ENCODE measurements at regions not wholly inside any gene's neighbourhood (a gene's known extent, or its start where the extent isn't known, plus 50 kb on each side); places are given as distances from the start of the nearest gene placed in this dataset.
"Not testable (repeated sequence)": the region's sequence is repeated elsewhere in the genome, so short reads cannot be mapped to it uniquely, and the experiment has no call there.

DNA sequence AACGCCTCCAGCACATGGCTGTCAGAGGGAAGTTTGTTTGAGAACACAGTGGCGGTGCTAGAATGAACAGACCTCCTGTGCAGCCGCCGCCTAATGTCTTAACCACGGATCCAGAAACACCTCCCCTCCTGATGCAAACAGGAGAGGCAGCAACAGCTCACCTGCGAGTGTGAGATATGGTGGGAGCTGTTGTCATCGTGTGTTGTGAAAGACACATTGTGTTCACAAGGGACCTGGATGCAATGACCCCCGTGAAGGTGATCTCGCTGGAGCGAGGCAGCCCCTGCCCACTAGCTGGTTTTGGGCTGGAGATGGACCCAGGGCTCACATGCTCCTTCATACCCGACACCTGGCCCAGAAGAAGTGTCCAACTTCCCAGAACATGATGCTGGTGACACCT is 315.3 kb upstream of the C1orf174 start:
- no peak for DNase-seq (ENCODE audit: low read depth in 2 of 2)

DNA sequence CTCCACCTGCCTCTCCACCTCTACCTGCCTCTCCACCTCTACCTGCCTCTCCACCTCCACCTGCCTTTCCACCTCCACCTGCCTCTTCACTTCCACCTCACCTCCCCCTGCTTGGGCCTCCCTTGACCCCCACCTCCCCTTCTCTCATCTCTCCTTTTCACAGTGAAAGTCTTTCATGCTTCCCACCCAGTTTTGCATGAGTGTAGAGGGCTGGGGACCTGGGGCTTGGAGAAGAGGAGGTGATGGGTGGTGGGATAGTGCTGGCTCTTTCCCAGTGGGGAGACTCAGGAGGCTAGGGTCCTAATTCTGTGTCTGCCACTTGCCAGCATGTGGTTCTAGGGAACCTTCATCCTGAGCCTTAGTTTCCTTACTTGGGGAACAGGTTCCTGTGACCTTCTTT is 316.2 kb upstream of the C1orf174 start:
- DNase-seq (ENCODE audit: low read depth in 2 of 2) = no peak

GRCh38 chr1:4218619-4219018 is 318.5 kb upstream of the C1orf174 start:
- no peak for DNase-seq (ENCODE audit: low read depth in 2 of 2)

GRCh38 chr1:4219111-4219510 is 319.0 kb upstream of the C1orf174 start:
- no peak for DNase-seq (ENCODE audit: low read depth in 2 of 2)

GRCh38 chr1:4219826-4220225 is 319.8 kb upstream of the C1orf174 start:
- DNase-seq (ENCODE audit: low read depth in 2 of 2) = no peak

DNA sequence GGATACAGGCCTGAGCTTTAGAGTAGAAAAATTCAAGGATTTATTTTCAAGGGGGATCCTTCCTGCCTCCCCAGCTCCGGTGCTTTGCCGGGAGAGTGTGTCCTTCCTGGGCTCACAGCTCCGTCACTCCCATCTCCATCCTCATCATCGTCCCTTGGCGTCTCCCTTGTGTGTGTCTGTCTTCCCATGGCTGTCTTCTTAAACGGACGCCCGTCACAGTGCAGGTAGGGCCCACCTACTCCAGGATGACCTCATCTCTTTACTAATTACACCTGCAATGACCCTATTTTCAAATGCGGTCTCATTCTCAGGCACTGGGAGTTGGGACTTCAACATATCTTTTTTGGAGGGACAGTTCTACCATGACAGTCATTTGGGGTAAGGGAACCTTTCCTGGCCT is 320.3 kb upstream of the C1orf174 start:
- no peak for DNase-seq (ENCODE audit: low read depth in 2 of 2)

DNA sequence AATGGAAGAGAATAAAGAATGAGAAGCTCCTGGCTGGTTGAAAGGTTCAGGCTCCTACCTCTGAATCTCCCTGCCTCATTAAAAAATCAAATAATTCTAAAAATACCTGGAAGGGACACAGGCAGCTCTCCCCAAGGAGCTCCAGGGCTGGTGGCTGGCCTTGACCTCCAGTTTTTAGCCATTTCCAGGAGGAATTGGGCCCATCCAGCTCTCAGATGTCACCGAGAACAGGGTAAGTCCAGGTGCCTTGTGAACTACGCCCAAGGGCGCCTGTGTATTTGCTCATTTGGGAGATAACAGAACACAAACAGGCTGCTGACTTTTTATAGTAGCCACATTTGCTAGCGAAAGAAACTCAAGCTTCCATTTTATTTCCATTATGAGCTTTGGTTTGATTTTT is 321.0 kb upstream of the C1orf174 start:
- no peak for DNase-seq (ENCODE audit: low read depth in 2 of 2)

GRCh38 chr1:4224684-4225467 is 324.8 kb upstream of the C1orf174 start:
- no peak for DNase-seq (ENCODE audit: low read depth in 2 of 2)

DNA sequence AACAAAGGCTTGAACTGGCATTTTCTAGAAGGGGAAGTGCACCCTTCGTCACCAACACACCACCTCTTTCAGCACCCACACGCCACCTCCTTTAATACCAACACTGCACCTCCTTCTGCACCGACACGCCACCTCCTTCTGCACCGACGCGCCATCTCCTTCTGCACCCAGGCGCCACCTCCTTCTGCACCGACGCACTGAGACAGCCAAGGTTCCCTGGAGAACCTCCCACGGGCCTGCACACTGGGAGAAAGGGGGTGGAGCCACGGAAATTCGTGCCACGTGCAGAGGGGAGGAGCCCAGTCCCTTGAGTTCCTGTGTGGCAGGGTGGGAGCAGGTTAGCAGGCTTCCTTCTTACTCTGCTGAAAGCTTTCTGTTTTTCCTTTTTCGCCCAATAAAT is 327.9 kb upstream of the C1orf174 start:
- DNase-seq (ENCODE audit: low read depth in 2 of 2) = no peak

DNA sequence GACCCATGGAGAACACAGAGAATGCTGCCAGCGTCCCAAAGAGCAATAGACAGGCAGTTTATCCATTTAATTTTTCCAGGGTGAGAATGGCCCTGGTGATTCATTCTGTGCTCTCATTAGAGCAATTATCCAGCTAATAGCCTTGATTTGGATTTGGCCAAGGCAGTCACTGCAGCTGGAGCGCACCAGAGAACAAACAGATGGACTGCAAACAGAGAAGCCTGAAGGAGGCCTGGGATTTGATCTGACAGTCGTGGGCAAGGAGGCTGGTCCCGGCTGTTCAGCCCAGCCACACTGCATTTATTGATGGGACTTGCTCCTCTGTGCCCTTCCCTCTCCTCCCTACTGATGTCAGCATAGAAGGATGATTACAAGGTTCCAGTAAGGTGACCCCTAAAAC is 353.9 kb upstream of the C1orf174 start:
- no peak for DNase-seq (ENCODE audit: low read depth in 2 of 2)

- no peak for DNase-seq (ENCODE audit: low read depth in 2 of 2)
Observed at GRCh38 chr1:4256351-4256750, 356.3 kb upstream of the C1orf174 start.

GRCh38 chr1:4258146-4258777 is 358.2 kb upstream of the C1orf174 start:
- not testable (repeated sequence) for DNase-seq (ENCODE audit: low read depth in 2 of 2)

DNA sequence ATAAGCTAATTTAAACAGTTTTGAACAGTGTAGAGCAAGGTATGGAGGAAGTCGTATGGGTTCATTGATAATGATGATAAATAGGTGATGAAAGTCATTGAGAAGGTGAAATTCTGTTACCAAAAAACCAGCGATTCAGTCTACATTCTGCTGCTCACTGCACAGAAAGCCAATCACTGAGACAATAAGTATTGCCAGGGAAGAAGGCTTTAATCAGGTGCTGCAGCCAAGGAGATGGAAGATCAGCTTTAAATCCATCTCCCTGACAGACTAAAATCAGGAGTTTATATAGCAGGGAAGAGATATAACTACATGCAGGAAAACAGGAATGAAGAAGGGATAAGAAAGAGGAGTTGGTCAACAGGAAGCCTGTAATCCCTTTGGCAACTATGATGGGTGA is 361.3 kb upstream of the C1orf174 start:
- DNase-seq (ENCODE audit: low read depth in 2 of 2) = no peak

DNA sequence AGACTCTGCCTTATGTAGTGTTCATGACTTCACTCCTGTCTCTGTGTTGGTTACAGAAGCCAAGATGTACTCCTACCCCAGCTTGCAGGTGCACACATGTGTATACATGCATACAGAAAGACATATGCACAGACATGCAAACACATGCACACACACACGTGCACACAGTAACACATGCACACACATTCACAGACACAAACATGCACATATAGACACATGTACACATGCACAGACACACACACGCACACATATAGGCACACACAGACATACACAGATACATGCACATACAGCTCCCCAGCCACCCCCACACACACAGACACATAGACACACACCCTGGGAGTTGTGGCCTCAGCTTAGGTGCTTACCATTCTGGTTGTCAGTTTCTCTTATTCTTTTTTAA is 362.6 kb upstream of the C1orf174 start:
- no peak for DNase-seq (ENCODE audit: low read depth in 2 of 2)

- no peak for DNase-seq (ENCODE audit: low read depth in 2 of 2)
Observed at GRCh38 chr1:4263699-4264098, 363.6 kb upstream of the C1orf174 start.

DNA sequence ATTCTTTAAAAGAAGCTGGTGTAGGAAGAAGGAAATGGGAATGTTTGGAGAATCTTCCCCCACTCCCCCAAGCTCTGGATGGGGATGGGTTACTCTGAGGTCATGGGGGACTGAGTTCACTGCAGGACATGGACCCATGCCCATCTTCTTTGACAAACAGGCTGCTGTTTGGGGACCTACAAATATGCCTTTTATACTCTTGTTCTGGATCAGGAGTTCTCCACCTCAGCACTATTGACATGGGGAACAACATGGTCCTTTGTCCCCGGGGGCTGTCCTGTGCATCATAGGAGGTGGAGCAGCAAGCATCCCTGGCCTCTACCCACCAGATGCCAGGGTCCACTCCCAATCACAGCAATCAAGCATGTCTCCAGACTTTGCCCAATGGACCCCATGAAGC is 365.8 kb upstream of the C1orf174 start:
- no peak for DNase-seq (ENCODE audit: low read depth in 2 of 2)

DNA sequence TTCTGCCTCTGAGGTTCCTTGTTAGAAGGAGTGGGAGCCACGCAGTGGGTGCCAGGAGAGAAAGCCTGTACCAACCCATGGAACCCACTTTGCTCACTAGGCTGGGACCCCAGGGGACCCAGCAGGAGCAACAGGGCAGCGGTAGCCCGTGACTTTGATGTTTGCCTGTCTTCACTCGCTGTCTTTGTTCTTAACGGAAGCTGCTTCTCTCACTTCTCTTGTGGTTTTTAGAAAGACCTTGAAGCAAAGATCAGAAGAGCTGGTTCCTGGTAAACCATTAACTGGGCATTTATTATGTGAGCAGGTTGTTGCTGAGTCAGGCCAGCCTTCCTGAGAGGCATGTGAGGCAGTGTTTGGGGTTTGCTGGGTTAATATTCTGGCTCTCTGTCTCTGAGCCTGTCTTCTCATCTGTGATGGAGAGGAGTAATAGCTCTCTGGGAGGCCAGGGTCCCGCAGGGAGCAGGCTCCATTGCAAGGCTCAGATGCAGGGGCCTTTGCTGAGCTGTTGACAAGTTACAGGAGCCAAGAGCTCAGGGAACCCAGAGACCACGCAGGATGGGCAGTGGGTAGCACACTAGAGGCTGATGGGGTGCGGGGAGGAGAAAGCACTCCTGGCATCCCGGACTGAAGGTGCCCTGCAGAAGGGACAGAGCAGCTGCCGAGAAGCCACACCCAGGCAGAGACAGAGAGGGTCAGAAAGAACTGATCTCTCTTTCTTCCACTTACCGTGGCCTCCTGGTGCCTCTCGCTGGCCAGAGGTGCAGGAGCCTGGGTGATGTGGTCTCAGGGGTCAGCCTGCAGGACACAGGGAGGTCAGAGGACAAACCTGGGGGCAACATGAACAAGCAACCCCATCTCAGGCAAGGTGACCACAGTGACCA is 367.5 kb upstream of the C1orf174 start:
- DNase-seq (ENCODE audit: low read depth in 2 of 2) = no peak

GRCh38 chr1:4268262-4268888 is 368.3 kb upstream of the C1orf174 start:
- no peak for DNase-seq (ENCODE audit: low read depth in 2 of 2)

- DNase-seq (ENCODE audit: low read depth in 2 of 2) = no peak
Observed at GRCh38 chr1:4268889-4269284, 368.8 kb upstream of the C1orf174 start.

DNA sequence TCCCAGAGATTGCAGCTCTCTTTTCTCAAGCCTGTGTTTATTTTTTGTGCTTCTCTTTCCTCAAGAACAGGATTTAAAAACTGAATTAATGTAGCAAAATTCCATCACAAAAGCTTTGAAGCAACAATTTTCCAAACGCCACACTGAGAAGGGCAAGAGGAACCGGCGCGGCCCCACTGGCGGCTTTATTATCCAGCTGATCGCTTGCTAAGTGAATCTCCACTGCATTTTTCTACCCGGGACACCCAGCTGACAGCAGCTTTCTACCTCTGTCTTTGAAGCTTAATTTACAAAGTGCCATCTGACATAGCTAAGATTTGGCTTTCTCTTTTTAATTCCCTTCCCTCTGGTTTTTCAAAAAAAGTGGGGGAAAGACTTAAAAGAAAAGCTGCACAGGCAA is 369.3 kb upstream of the C1orf174 start:
- no peak for DNase-seq (ENCODE audit: low read depth in 2 of 2)

DNA sequence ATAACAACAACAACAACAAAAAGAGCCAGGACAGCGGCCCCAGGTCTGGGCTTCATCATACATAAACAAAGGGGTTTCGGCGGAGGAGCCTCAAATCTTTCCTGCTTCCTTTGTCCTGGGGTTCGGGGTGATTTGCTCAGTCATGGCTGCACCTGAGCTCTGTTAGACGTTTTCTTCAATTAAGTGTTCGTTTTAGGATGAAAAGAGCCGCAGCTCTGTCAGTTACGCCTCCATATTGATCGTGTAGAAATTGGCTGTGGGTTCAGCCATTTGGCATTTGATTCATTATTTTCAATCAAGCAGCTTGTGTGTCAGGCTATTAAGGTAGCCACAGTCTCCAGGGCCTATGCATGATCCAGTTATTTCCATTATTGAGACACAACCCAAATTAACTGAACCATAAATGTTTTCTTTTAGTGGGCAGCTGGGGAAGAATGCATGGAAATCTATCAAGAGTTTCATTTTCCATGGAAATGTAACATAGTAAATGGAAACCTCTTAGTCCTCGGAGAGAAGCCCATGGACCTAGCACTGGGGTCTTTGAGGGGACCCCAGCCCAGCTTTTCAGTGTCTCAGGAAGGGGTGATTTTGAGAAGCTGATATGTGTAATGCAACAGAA is 370.0 kb upstream of the C1orf174 start:
- DNase-seq (ENCODE audit: low read depth in 2 of 2) = no peak
